ENCODE measurements at regions not wholly inside any gene's neighbourhood (a gene's known extent, or its start where the extent isn't known, plus 50 kb on each side); places are given as distances from the start of the nearest gene placed in this dataset.

DNA sequence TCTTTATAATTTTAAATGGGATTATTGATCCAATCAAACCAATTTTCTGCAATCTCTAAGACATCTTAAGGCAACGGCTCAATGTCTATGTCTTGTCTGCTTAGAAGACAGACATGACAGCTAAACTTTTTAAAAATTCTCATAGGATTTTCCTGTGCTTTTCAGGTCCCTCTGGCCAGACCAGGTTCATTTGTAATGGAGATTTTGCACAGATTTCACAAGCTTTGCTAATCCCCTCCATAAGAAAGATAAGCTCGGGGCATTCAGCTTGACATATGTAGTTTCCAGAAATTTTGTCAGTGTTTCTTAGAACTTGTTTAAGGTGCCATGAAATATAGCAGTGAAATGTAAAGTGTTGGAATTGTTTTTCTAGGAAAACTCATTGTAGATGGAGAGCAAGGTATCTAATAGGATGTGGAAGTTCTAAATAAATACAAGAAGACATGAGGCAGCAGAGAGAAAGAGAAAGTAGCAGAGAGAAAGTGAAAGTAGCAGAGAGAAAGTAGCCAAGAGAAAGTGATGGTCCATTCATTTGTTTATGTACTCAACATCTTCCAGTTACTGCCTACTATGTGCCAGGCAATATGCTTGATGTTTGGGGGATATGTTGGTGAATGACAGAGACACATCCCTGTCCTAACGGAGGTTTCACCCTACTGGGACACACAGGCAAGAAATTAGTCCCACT, 219.1 kb upstream of the ARHGAP42 start:
- WGBS, 5 donors, result 77 to 91% (median 85%) methylated on average over 3 of the region's 3 CpGs
- Histone ChIP-seq H3K4me1 (no peaks in the 10 kb centered on the region), H3K9me3 (no peaks in the 10 kb centered on the region), H3K4me3 (no peak overlapping the region), H3K36me3 (no peaks in the 10 kb centered on the region), H3K27me3 (no peaks in the 10 kb centered on the region), H3K27ac (no peak overlapping the region)
- TF ChIP-seq, protein P1, sequence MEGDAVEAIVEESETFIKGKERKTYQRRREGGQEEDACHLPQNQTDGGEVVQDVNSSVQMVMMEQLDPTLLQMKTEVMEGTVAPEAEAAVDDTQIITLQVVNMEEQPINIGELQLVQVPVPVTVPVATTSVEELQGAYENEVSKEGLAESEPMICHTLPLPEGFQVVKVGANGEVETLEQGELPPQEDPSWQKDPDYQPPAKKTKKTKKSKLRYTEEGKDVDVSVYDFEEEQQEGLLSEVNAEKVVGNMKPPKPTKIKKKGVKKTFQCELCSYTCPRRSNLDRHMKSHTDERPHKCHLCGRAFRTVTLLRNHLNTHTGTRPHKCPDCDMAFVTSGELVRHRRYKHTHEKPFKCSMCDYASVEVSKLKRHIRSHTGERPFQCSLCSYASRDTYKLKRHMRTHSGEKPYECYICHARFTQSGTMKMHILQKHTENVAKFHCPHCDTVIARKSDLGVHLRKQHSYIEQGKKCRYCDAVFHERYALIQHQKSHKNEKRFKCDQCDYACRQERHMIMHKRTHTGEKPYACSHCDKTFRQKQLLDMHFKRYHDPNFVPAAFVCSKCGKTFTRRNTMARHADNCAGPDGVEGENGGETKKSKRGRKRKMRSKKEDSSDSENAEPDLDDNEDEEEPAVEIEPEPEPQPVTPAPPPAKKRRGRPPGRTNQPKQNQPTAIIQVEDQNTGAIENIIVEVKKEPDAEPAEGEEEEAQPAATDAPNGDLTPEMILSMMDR (IDR thresholded peaks at IDR 0.05), result no peak
- no peak for TF ChIP-seq EP300 (IDR thresholded peaks at IDR 0.05)
- no peak for TF ChIP-seq POLR2A (IDR thresholded peaks at IDR 0.05)
- no peak for TF ChIP-seq POLR2AphosphoS5 (IDR thresholded peaks at IDR 0.05)
- intact Hi-C loops (cut with DNase I; ENCODE audit: low total_unique reads), result no loop called here
- DNase-seq, result no peak

DNA sequence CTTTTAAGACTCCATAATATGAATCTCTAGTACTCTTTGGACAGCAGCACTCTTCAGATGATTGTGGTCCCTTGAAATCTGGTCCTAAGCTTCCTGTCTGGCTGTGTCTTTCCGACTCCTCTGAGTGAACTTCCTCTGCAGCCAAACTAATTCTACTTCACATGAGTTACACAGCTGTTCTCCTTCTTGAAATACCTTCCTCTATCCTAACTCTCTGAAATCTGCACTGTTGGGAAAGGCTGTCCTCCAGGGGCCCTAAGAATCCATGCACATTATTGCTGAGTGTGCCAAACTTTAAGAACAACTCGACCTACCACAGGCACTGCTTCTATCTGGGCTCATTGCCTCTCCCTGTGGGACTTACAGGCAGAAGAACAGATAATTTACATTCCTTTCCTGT, 217.3 kb upstream of the ARHGAP42 start:
- Histone ChIP-seq H3K4me1 (no peaks in the 10 kb centered on the region), H3K4me3 (no peak overlapping the region), H3K9me3 (no peaks in the 10 kb centered on the region), H3K27me3 (no peaks in the 10 kb centered on the region), H3K36me3 (no peaks in the 10 kb centered on the region), H3K27ac (no peak overlapping the region)
- TF ChIP-seq POLR2A (IDR thresholded peaks at IDR 0.05), result no peak
- TF ChIP-seq, protein P1 (IDR thresholded peaks at IDR 0.05), result no peak
- TF ChIP-seq POLR2AphosphoS5 (IDR thresholded peaks at IDR 0.05), result no peak
- no peak for TF ChIP-seq EP300 (IDR thresholded peaks at IDR 0.05)
- WGBS, 5 donors, result 32 to 48% (median 43%) methylated on average over 2 of the region's 2 CpGs
- intact Hi-C loops (cut with DNase I; ENCODE audit: low total_unique reads), result no loop called here
- peak in 1 of 2 donors; percentile 23 for DNase-seq

DNA sequence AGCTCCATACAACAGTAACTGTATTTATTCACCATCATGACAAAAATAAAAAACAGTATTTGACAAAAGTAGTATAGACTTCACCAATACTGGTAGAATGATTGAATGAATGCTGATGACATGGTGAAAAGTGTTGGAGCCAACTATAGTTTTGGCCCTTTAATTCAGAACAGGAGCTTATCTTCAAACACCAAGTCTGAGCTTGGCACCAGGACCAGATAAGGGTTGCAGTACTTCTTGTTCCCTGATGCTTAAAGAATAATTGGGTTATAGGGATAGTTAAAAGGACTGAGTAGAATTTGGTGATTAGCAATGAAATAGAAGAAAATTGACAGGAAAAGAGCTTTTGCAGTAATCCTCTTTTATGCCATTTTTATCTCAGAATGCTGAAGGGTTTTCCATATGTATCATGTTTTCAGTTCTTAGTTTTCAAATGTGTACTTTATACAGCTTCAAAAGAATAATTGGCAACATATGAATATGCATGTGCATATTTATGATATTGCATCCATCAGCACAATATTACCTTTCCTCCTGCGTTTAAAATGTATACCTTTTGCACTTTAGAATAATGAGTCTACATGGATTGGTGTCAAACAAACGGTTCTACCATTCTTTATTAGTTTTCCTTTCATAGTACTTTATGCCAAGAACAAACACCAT, 214.2 kb upstream of the ARHGAP42 start:
- intact Hi-C loops (cut with DNase I; ENCODE audit: low total_unique reads), result no loop called here
- H3K9me3 ChIP-seq, result no peaks in the 10 kb centered on the region
- DNase-seq, result peak in 1 of 2 donors; percentile 35
- H3K4me3 ChIP-seq, result no peak overlapping the region
- TF ChIP-seq POLR2AphosphoS5 (IDR thresholded peaks at IDR 0.05) (no peak), POLR2A (IDR thresholded peaks at IDR 0.05) (no peak), EP300 (IDR thresholded peaks at IDR 0.05) (no peak)
- TF ChIP-seq, protein P1 (IDR thresholded peaks at IDR 0.05), result no peak
- 39 to 54% (median 43%) methylated on average over 2 of the region's 2 CpGs for WGBS, 5 donors
- H3K36me3 ChIP-seq, result no peaks in the 10 kb centered on the region
- no peaks in the 10 kb centered on the region for H3K27me3 ChIP-seq
- H3K27ac ChIP-seq, result no peak overlapping the region
- H3K4me1 ChIP-seq, result no peaks in the 10 kb centered on the region

DNA sequence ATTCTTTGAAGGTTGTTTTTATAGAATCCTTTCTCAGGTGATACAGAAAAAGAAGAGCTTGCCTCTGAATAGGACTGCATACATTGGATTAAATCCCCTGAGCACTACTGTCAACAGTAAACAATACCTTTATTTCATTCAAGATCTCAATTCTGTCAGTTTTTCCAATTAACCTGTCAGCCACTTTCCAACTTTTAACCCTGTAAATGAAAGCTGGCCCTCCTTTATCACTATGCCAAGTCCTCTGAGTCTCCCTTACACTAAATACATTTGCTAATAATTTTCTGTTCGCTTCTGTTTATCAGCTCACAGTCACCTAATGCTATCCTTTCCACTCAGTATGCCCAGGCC, 213.7 kb upstream of the ARHGAP42 start:
- no peak overlapping the region for H3K27ac ChIP-seq
- no peaks in the 10 kb centered on the region for H3K36me3 ChIP-seq
- 66 to 81% (median 69%) methylated on average over 1 of the region's 1 CpG for WGBS, 5 donors
- no peaks in the 10 kb centered on the region for H3K4me1 ChIP-seq
- intact Hi-C loops (cut with DNase I; ENCODE audit: low total_unique reads), result no loop called here
- no peak for TF ChIP-seq POLR2A (IDR thresholded peaks at IDR 0.05)
- no peak for TF ChIP-seq POLR2AphosphoS5 (IDR thresholded peaks at IDR 0.05)
- TF ChIP-seq EP300 (IDR thresholded peaks at IDR 0.05), result no peak
- TF ChIP-seq, protein P1 (IDR thresholded peaks at IDR 0.05), result no peak
- no peak for DNase-seq
- no peaks in the 10 kb centered on the region for H3K27me3 ChIP-seq
- H3K4me3 ChIP-seq, result no peak overlapping the region
- H3K9me3 ChIP-seq, result no peaks in the 10 kb centered on the region

Data from stomach (tissue), 8 donors.